Skeletal muscle tissue (tissue), 3 donors: ENCODE measurements at regions not wholly inside any gene's neighbourhood (a gene's known extent, or its start where the extent isn't known, plus 50 kb on each side); places are given as distances from the start of the nearest gene placed in this dataset.
A peak's percentile ranks its signal among the peaks of the same experiment; 100 is the strongest.

ENCODE experiments used
- H3K27ac ChIP-seq: one replicate; pipeline ENCODE4 v1.7.0; 2013; ENCODE audit warnings: mild to moderate bottlenecking, low read depth, low read length, inconsistent platforms
- H3K27me3 ChIP-seq, 3 donors: one replicate each; pipeline ENCODE4 v1.7.0; 2013; ENCODE audit warnings: low read length in 3 of 3; ENCODE audit not compliant: control insufficient read depth in 3 of 3, insufficient read depth in 3 of 3
- H3K36me3 ChIP-seq, 3 donors: one replicate each; pipeline ENCODE4 v1.7.0; 2013; ENCODE audit warnings: low read length in 3 of 3; ENCODE audit not compliant: control insufficient read depth in 3 of 3, insufficient read depth in 3 of 3
- H3K4me1 ChIP-seq, 3 donors: one replicate each; pipeline ENCODE4 v1.7.0; 2013; ENCODE audit warnings: low read length in 3 of 3, mild to moderate bottlenecking in 3 of 3; ENCODE audit not compliant: control insufficient read depth in 3 of 3, insufficient read depth in 3 of 3
- H3K4me3 ChIP-seq, 3 donors: one replicate each; pipeline ENCODE4 v1.7.0; 2013; ENCODE audit warnings: low read length in 3 of 3
- H3K9ac ChIP-seq, 3 donors: one replicate each; pipeline ENCODE4 v1.7.0; 2013; ENCODE audit warnings: low read length in 3 of 3, mild to moderate bottlenecking in 3 of 3, moderate library complexity in 2 of 3, low read depth in 1 of 3
- H3K9me3 ChIP-seq, 3 donors: one replicate each; pipeline ENCODE4 v1.7.0; 2013; ENCODE audit warnings: low read length in 3 of 3; ENCODE audit not compliant: control insufficient read depth in 3 of 3
- donor health status: Osteomylitis.

DNA sequence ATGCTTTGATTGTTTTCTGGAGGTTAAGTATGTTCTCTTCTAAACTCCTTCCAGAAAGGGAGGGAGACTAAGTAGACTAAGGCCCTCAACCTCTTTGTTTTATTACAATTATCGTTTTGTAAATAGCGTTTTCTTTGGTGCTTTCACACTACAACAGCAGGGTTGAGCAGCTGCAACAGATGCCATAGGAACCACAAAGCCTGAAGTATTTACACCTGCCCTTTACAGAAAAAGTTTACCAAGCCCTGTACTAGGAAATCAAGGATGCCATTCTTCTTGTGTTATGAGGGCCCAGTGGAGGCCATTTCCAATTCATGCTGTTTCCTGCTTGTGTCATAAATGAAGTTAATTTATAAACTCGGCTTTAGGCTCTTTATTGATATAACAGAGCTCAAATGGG, 914.8 kb downstream of the DCDC2C start:
- Histone ChIP-seq H3K4me3 (no peak overlapping the region), H3K36me3 (no peaks in the 10 kb centered on the region), H3K9me3 (peaks cover 0 to 2% (median 0%) of the 10 kb centered on the region in 3 donors), H3K27me3 (no peaks in the 10 kb centered on the region), H3K27ac (no peak overlapping the region), H3K9ac (no peak overlapping the region), H3K4me1 (no peaks in the 10 kb centered on the region)

DNA sequence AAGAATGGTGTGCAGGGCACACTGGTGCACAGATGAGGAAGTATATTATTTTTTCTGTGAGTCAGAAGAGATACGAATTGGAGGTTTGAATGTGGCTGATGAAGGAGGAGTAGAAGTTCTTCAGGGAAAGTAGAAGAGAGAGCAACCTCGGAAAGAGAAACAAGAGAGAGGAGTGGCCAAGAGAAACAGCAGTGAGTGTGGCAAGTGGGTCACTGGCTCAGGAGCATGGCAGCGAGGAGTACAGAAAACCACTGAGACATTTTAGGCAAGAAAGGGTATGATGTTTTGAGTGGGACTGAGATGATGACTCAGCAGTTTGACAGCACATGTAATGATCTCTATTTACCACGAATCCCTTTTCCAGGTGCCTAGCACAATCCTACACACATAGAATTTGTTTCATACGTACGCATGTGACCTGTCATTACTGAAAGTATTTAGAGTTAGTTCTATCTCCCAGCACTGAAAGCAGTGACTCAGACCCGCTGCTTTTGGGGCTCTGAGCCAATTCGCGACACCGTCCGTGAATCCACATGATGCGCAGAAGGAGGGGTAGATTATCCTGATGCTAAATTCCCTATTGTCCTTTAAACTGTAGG, 915.4 kb downstream of the DCDC2C start:
- Histone ChIP-seq H3K4me1 (no peaks in the 10 kb centered on the region), H3K4me3 (no peak overlapping the region), H3K9me3 (peaks cover 0 to 2% (median 0%) of the 10 kb centered on the region in 3 donors), H3K9ac (no peak overlapping the region), H3K36me3 (no peaks in the 10 kb centered on the region), H3K27ac (no peak overlapping the region), H3K27me3 (no peaks in the 10 kb centered on the region)

DNA sequence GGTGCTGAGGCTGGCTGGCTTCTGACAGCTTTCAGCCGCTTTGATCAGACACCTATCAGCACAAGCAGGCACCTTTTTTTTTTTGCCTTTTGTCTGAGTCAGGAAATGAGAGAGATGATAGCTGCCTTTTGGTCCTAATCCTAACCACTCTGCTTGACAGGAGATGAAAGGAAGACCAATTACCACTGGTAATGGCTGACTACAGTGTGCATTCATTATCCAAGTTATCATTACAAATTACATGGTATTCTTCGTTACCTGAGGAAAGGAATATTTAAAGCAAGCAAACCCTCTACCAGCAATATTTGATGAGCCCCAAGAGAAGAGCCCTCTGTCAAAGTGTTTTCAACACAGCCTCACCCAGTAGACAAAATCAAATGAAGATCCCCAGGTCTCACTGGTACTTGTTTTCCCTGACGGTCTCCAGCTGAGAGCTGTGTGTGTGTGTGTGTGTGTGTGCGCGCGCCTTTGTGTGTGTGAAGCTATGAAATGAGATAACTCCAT, 925.7 kb downstream of the DCDC2C start:
- H3K9ac ChIP-seq = no peak overlapping the region
- no peaks in the 10 kb centered on the region for H3K36me3 ChIP-seq
- H3K4me3 ChIP-seq = no peak overlapping the region
- H3K27me3 ChIP-seq = no peaks in the 10 kb centered on the region
- H3K9me3 ChIP-seq = no peaks in the 10 kb centered on the region
- H3K4me1 ChIP-seq = no peaks in the 10 kb centered on the region
- H3K27ac ChIP-seq = no peak overlapping the region

DNA sequence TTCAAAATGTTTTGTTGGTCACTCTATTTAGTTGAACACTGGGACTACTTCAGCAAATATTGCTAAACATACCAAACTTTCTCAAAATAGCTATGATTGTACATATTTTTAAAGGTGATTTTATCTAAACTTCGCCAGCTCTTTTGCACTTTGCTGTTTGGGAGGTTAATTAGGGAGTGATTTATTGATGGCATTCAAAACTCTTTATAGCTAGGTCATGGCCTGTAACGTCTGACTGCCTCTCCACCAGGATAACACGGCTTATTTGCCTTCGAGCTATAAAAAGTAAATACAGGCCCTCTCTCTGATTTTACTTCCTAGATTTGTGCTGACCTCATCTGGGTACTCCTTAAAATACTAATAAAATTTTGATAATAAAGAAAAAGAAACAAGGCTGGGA, 931.9 kb downstream of the DCDC2C start:
- H3K27ac ChIP-seq = no peak overlapping the region
- no peaks in the 10 kb centered on the region for H3K4me1 ChIP-seq
- H3K27me3 ChIP-seq = no peaks in the 10 kb centered on the region
- no peak overlapping the region for H3K4me3 ChIP-seq
- H3K9ac ChIP-seq = no peak overlapping the region
- no peaks in the 10 kb centered on the region for H3K36me3 ChIP-seq
- no peaks in the 10 kb centered on the region for H3K9me3 ChIP-seq

DNA sequence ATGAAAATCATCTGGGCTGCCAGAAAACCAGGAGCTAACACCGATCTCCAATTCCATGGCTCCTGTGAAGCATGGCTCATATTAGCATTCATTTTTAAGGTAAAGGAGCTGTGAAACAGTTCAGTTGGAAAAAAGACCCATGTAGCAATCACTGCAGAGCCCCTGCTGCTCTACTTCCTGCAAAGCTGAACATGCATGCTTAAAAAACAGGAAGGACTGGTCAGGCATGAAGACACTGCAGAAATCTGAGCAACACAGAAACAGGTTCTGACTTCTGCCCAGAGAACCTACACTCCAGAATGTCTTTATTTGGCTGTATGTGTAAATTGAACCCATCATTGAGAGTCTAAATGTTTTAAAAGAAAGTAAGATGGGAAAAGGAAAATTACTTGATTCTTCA, 950.6 kb downstream of the DCDC2C start:
- no peaks in the 10 kb centered on the region for H3K36me3 ChIP-seq
- no peaks in the 10 kb centered on the region for H3K9me3 ChIP-seq
- no peak overlapping the region for H3K4me3 ChIP-seq
- no peak overlapping the region for H3K27ac ChIP-seq
- no peaks in the 10 kb centered on the region for H3K27me3 ChIP-seq
- no peaks in the 10 kb centered on the region for H3K4me1 ChIP-seq
- no peak overlapping the region for H3K9ac ChIP-seq

DNA sequence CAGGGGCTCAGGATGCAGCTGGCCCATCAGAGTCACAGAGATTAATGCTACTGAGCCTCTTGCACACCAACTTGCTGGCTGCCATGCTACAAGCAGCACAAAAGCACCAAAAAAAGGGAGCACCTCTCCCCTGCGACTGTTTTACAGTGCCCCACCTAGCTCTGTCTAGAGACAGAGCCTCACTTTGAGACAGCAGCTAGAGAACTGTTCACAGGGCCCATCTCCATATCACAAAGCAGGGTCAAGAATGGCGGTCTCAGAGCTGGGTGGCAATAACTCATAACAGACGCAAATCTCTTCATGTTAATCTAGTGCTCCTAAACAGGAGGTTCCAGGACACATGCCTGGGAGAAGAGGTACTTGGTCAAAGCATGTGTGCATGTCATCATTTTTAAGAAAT, 953.0 kb downstream of the DCDC2C start:
- Histone ChIP-seq H3K27ac (no peak overlapping the region), H3K9ac (no peak overlapping the region), H3K36me3 (no peaks in the 10 kb centered on the region), H3K4me1 (no peaks in the 10 kb centered on the region), H3K9me3 (no peaks in the 10 kb centered on the region), H3K27me3 (no peaks in the 10 kb centered on the region), H3K4me3 (no peak overlapping the region)

DNA sequence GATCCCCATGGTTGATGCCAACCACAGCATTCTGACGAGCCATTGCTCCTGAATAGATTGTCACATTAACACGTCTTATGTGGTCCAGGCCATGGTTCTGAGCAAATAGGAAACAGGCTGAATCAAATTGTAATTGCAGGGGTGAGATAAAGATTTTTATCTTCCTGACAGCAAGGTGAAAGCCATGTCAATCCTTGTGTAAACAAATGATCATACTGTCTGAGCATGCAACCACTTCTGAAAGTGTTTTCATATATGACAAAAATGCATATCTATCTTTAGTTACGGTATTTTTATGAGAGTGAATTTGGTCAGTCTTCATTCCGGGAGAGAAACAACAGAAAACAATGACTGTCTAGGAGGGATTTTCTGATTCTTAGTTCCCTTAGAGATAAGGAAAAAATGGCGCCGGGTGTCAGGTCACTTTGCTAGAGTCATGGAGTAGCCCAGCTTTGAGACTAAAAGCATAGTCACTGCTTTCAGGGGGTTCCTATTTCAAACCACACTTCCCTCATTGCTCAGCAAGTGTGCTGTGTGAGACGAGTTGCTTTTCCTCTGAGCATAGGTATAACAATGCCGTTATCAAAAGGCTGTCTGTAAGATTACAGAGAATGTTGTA, 958.9 kb downstream of the DCDC2C start:
- H3K36me3 ChIP-seq = no peaks in the 10 kb centered on the region
- H3K4me1 ChIP-seq = no peaks in the 10 kb centered on the region
- no peaks in the 10 kb centered on the region for H3K27me3 ChIP-seq
- no peak overlapping the region for H3K9ac ChIP-seq
- H3K4me3 ChIP-seq = no peak overlapping the region
- no peaks in the 10 kb centered on the region for H3K9me3 ChIP-seq
- H3K27ac ChIP-seq = no peak overlapping the region

DNA sequence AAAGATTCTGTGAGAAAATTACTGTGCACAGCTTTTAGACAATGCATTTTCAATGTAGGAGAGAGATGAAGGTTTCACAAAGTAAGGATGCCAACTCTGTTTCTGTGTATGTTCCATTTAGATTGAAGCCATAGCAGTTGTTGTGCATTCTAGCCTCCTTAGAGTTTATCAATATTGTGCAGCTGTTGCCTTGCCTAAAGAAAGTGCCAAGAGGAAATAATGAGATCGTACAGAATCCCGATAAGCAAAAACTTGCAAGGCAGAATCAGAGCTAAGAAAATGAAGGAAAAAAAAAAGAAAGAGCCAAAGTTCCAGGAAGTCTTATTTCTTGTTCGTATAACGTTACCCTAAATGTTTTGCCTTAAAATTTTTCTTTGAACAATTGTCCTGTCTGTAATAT, 965.0 kb downstream of the DCDC2C start:
- Histone ChIP-seq H3K27me3 (no peaks in the 10 kb centered on the region), H3K9ac (no peak overlapping the region), H3K4me3 (no peak overlapping the region)

DNA sequence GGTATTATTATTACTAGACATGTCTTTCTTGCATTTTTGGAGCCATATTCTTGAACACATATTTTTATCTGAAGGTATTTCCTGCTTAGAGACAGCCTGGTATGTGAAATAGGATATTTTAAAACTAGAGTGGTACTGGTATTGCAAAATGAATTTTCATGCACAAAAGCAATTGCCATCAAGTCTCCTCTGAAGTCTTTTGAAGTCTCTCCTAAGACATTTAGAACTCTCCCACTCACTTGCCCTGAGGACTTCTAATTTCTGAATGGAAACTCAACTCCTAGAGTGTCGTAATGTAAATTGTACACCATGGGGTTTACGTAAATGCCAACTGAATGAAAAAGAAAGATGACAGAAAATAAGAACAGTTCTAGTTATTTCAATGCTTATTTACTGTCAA, 967.0 kb downstream of the DCDC2C start:
- Histone ChIP-seq H3K9ac (no peak overlapping the region), H3K4me1 (no peaks in the 10 kb centered on the region), H3K27ac (no peak overlapping the region), H3K36me3 (no peaks in the 10 kb centered on the region), H3K4me3 (no peak overlapping the region), H3K9me3 (no peaks in the 10 kb centered on the region), H3K27me3 (no peaks in the 10 kb centered on the region)

More for the DNA sequence above, 965.0 kb downstream of the DCDC2C start:
- H3K4me1 ChIP-seq = no peaks in the 10 kb centered on the region
- H3K9me3 ChIP-seq = no peaks in the 10 kb centered on the region
- H3K27ac ChIP-seq = no peak overlapping the region
- H3K36me3 ChIP-seq = no peaks in the 10 kb centered on the region

DNA sequence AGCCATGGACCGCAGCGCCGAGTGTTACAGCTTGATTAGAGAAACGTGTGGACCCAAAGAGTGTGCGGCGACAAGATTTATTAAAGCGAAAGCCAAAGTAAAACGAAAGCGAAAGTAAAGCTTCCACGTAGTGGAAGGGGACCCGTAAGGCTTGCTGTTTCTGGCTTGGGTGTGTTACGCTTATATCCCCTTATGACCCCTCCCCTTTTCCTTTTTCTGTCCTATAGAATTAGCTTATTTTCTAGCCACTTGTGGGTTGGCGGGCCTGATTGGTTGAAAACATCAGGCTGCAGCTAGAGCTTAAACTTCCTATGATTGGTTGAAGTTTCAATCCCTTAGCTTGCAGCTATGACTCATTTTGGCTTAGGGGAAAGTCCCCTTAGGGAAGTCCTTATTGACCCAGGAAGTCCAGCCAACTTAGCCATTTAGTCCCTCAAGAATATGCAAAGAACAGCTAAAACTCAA, 969.7 kb downstream of the DCDC2C start:
- Histone ChIP-seq H3K27me3 (no peaks in the 10 kb centered on the region), H3K36me3 (no peaks in the 10 kb centered on the region), H3K9me3 (no peaks in the 10 kb centered on the region), H3K9ac (no peak overlapping the region), H3K4me3 (peak overlapping the region; percentile 55 to 63 (median 58)), H3K27ac (no peak overlapping the region), H3K4me1 (no peaks in the 10 kb centered on the region)
